Sigmoid colon (tissue), 3 donors: ENCODE measurements at regions not wholly inside any gene's neighbourhood (a gene's known extent, or its start where the extent isn't known, plus 50 kb on each side); places are given as distances from the start of the nearest gene placed in this dataset.

ENCODE experiments used
- POLR2A ChIP-seq, 2 donors: fragments of 450-650 bp; IDR thresholded peaks; one replicate each; pipeline ENCODE4 v1.6.1; 2016; ENCODE audit warnings: antibody characterized with exemption in 2 of 2, mild to moderate bottlenecking in 2 of 2, moderate library complexity in 2 of 2
- TF ChIP-seq, protein P1 (sequence below), 4 experiments: fragments of 450-650 bp in 3 of 4; fragments of 200-600 bp in 1 of 4; IDR thresholded peaks; one replicate each; pipeline ENCODE4 v1.5.1; 2016 to 2019; ENCODE audit warnings: antibody characterized with exemption in 4 of 4, mild to moderate bottlenecking in 3 of 4, moderate library complexity in 2 of 4

- TF ChIP-seq, protein P1, sequence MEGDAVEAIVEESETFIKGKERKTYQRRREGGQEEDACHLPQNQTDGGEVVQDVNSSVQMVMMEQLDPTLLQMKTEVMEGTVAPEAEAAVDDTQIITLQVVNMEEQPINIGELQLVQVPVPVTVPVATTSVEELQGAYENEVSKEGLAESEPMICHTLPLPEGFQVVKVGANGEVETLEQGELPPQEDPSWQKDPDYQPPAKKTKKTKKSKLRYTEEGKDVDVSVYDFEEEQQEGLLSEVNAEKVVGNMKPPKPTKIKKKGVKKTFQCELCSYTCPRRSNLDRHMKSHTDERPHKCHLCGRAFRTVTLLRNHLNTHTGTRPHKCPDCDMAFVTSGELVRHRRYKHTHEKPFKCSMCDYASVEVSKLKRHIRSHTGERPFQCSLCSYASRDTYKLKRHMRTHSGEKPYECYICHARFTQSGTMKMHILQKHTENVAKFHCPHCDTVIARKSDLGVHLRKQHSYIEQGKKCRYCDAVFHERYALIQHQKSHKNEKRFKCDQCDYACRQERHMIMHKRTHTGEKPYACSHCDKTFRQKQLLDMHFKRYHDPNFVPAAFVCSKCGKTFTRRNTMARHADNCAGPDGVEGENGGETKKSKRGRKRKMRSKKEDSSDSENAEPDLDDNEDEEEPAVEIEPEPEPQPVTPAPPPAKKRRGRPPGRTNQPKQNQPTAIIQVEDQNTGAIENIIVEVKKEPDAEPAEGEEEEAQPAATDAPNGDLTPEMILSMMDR (IDR thresholded peaks at IDR 0.05): no peak
- TF ChIP-seq POLR2A (IDR thresholded peaks at IDR 0.05): no peak
Measured at GRCh38 chr7:33711231-33712019, 193.9 kb upstream of the BMPER start.
